ENCODE measurements at regions not wholly inside any gene's neighbourhood (a gene's known extent, or its start where the extent isn't known, plus 50 kb on each side); places are given as distances from the start of the nearest gene placed in this dataset.

DNA sequence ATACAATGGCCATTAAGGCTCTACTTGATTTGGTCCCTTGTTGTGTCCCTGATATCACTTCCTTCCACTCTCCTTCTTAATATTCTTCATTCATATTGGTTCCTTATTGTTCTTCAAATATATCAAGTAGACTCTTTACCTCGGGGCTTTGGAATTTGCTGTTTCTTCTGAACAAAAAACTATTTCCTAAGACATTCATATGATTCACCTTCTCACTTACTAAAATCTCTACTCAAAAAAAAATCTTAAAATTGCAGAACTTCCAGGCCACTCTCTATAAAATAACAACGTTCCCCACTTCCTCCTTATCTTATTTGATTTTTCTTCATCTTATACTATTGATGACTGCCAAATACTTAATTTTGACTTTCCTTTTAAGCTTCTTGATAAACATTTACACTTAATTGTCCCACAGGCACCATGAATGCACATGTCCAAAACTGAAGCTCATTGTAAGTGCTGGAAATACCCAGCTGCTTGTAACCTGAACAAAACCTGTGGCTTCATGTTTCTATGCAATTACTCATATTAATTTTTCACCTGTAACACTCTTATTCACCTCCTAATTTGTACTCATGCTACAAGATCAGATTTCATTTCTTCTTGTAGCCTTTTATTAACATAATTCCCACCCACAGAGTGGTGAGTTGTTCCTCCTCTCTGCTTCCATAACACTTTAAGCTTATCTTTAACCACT lies 58.4 kb upstream of the NUDT12 start:
- TF ChIP-seq CEBPB (IDR thresholded peaks at IDR 0.05; ENCODE audit: low read depth) (no peak), REST (IDR thresholded peaks at IDR 0.05; ENCODE audit: low read depth) (no peak), FOSL1 (IDR thresholded peaks at IDR 0.05; ENCODE audit: low read depth) (no peak), JUND (IDR thresholded peaks at IDR 0.05) (no peak)
- DNase-seq (ENCODE audit: low read depth, low spot score) (no peak), ATAC-seq (no peak)
- H3K4me1 ChIP-seq (ENCODE audit: control insufficient read depth in 1 of 2, insufficient read depth in 2 of 2, low read length in 2 of 2): no peaks in the 10 kb centered on the region
- H3K36me3 ChIP-seq (ENCODE audit: control insufficient read depth in 1 of 2, insufficient read depth in 2 of 2, low read length in 2 of 2): no peaks in the 10 kb centered on the region
- no TSS peak for BruUV-seq (replicated peaks)
- POLR2A ChIA-PET: no interaction called here
- no peak overlapping the region for H2AFZ ChIP-seq (ENCODE audit: low read depth, low read length, poor library complexity, severe bottlenecking)
- no peak overlapping the region for H3K9ac ChIP-seq (ENCODE audit: low read length)
- no peak overlapping the region for H3K4me2 ChIP-seq (ENCODE audit: low read length)
- no peaks in the 10 kb centered on the region for H4K20me1 ChIP-seq (ENCODE audit: insufficient read depth)
- no peaks in the 10 kb centered on the region for H3K9me2 ChIP-seq (ENCODE audit: insufficient read depth)
- CTCF ChIA-PET: no interaction called here
- RAD21 ChIA-PET (ENCODE audit: low non-redundant PET in 1 of 2, low total read pairs in 2 of 2, uncharacterized antibody in 2 of 2, unreplicated experiment in 2 of 2): interaction anchor here in 1 of 2 experiments (0.7 kb wide), 1 partner anchor 73 kb away, joined by 3 read pairs; no protein-coding TSS in a partner anchor
- no peak overlapping the region for H3K4me3 ChIP-seq (replicated peaks in 1 of 2; ENCODE audit: low read depth in 1 of 2, low read length in 2 of 2)
- no peaks in the 10 kb centered on the region for H3K27me3 ChIP-seq (ENCODE audit: insufficient read depth, low read length)
- H3K9me3 ChIP-seq (ENCODE audit: control insufficient read depth in 1 of 2, insufficient read depth in 1 of 2, low read depth in 1 of 2, low read length in 2 of 2): no peaks in the 10 kb centered on the region
- no peak overlapping the region for H3K27ac ChIP-seq (ENCODE audit: low read depth, low read length)
- intact Hi-C loops (cut with micrococcal nuclease): no loop called here
- no peaks in the 10 kb centered on the region for H3K79me2 ChIP-seq (ENCODE audit: insufficient read depth, low read length)

DNA sequence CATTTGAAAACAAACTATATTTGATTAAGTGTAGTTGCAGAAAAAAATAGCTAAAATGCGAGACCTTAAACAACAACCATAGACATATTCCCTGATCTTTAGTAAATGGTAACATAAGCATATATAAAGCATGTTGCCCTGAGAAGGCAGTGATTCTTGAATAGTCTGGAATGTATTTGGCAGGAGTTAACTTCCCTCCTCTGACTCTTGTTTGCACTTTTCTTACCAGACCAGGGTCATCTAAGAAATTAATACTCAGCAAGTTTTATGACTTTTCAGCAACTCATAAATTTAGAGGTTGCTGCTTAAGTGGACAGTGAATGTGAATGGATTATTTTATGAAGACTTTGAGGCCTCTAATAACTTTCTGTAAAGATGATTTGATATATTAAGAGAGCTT lies 55.3 kb upstream of the NUDT12 start:
- Histone ChIP-seq H3K9me2 (ENCODE audit: insufficient read depth) (no peaks in the 10 kb centered on the region), H3K4me1 (ENCODE audit: control insufficient read depth in 1 of 2, insufficient read depth in 2 of 2, low read length in 2 of 2) (no peaks in the 10 kb centered on the region), H3K9ac (ENCODE audit: low read length) (no peak overlapping the region), H3K4me2 (ENCODE audit: low read length) (no peak overlapping the region), H3K27ac (ENCODE audit: low read depth, low read length) (no peak overlapping the region), H3K36me3 (ENCODE audit: control insufficient read depth in 1 of 2, insufficient read depth in 2 of 2, low read length in 2 of 2) (no peaks in the 10 kb centered on the region), H3K4me3 (replicated peaks in 1 of 2; ENCODE audit: low read depth in 1 of 2, low read length in 2 of 2) (no peak overlapping the region), H3K9me3 (ENCODE audit: control insufficient read depth in 1 of 2, insufficient read depth in 1 of 2, low read depth in 1 of 2, low read length in 2 of 2) (no peaks in the 10 kb centered on the region), H3K27me3 (ENCODE audit: insufficient read depth, low read length) (no peaks in the 10 kb centered on the region), H3K79me2 (ENCODE audit: insufficient read depth, low read length) (no peaks in the 10 kb centered on the region), H4K20me1 (ENCODE audit: insufficient read depth) (no peaks in the 10 kb centered on the region), H2AFZ (ENCODE audit: low read depth, low read length, poor library complexity, severe bottlenecking) (no peak overlapping the region)
- BruUV-seq (replicated peaks): no TSS peak
- POLR2A ChIA-PET: no interaction called here
- intact Hi-C loops (cut with micrococcal nuclease): no loop called here
- ATAC-seq (no peak), DNase-seq (ENCODE audit: low read depth, low spot score) (no peak)
- CTCF ChIA-PET: no interaction called here
- TF ChIP-seq ELF1 (IDR thresholded peaks at IDR 0.05; ENCODE audit: borderline replicate concordance, low read depth): no peak
- TF ChIP-seq YY1 (IDR thresholded peaks at IDR 0.05; ENCODE audit: extremely low read depth, insufficient replicate concordance, low read depth, low read length): no peak
- TF ChIP-seq SIN3A (IDR thresholded peaks at IDR 0.05; ENCODE audit: low read depth): no peak
- TF ChIP-seq, protein P1, sequence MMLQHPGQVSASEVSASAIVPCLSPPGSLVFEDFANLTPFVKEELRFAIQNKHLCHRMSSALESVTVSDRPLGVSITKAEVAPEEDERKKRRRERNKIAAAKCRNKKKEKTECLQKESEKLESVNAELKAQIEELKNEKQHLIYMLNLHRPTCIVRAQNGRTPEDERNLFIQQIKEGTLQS (IDR thresholded peaks at IDR 0.05): no peak
- no peak for TF ChIP-seq POLR2A (IDR thresholded peaks at IDR 0.05; ENCODE audit: borderline replicate concordance, extremely low read depth, insufficient read depth, insufficient read length)
- no peak for TF ChIP-seq CEBPB (IDR thresholded peaks at IDR 0.05; ENCODE audit: low read depth)
- TF ChIP-seq SRF (IDR thresholded peaks at IDR 0.05; ENCODE audit: low read depth): no peak
- TF ChIP-seq JUND (IDR thresholded peaks at IDR 0.05): no peak
- no peak for TF ChIP-seq SP1 (IDR thresholded peaks at IDR 0.05; ENCODE audit: low read depth)
- TF ChIP-seq ZNF274 (IDR thresholded peaks at IDR 0.05; ENCODE audit: low read depth, low read length): no peak
- TF ChIP-seq TCF7L2 (IDR thresholded peaks at IDR 0.05; ENCODE audit: borderline replicate concordance, extremely low read depth, insufficient read depth, insufficient read length): no peak
- TF ChIP-seq FOSL1 (IDR thresholded peaks at IDR 0.05; ENCODE audit: low read depth): no peak
- no peak for TF ChIP-seq EZH2 (IDR thresholded peaks at IDR 0.05)
- no peak for TF ChIP-seq EGR1 (IDR thresholded peaks at IDR 0.05; ENCODE audit: low read depth)
- TF ChIP-seq CBX3 (IDR thresholded peaks at IDR 0.05; ENCODE audit: low read depth): no peak
- RAD21 ChIA-PET (ENCODE audit: low non-redundant PET in 1 of 2, low total read pairs in 2 of 2, uncharacterized antibody in 2 of 2, unreplicated experiment in 2 of 2): no interaction called here

All from HCT116 (cell line).